H1 (cell line): ENCODE measurements at regions not wholly inside any gene's neighbourhood (a gene's known extent, or its start where the extent isn't known, plus 50 kb on each side); places are given as distances from the start of the nearest gene placed in this dataset.

ENCODE experiments used
- CTCF ChIA-PET: fragments of 300-600 bp; sonication (Branson Sonifier 250); formaldehyde crosslinking; loops from one replicate; lab custom pipeline; 2021; ENCODE audit not compliant: partially characterized antibody; lab: Charles Lee
- POLR2A ChIA-PET: fragments of 300-600 bp; sonication (Branson Sonifier 250); formaldehyde crosslinking; loops from one replicate; lab custom pipeline; 2021; ENCODE audit warnings: inconsistent platforms; ENCODE audit not compliant: partially characterized antibody; lab: Charles Lee
- DNase-seq, 2 experiments: peaks; one replicate each; pipeline versions ENCODE4 v3.0.0 to v3.0.0-alpha.2; 2010 to 2022; ENCODE audit warnings: low spot score in 2 of 2, low read depth in 1 of 2, mixed read lengths in 1 of 2
- FAIRE-seq: peaks from 2 replicates; lab custom pipeline; 2011; peaks lifted over from hg19 to GRCh38; lab: Jason Lieb, UNC
- H2AFZ ChIP-seq: 2 replicates; pipeline ENCODE4 v1.8.1; 2012; ENCODE audit warnings: low read length, inconsistent platforms
- H2AK5ac ChIP-seq: 2 replicates; pipeline ENCODE4 v1.6.1; 2013; ENCODE audit warnings: low read depth, low read length
- H2BK120ac ChIP-seq: replicated peaks from 2 replicates; pipeline ENCODE3; 2013; ENCODE audit warnings: low read depth, low read length, inconsistent platforms
- H2BK12ac ChIP-seq: 2 replicates; pipeline ENCODE4 v1.6.1; 2013; ENCODE audit warnings: low read depth, low read length
- H2BK15ac ChIP-seq: 2 replicates; pipeline ENCODE4 v1.6.1; 2013; ENCODE audit warnings: low read length
- H2BK20ac ChIP-seq: 2 replicates; pipeline ENCODE4 v1.6.1; 2013; ENCODE audit warnings: low read length
- H2BK5ac ChIP-seq: 2 replicates; pipeline ENCODE4 v1.6.1; 2013; ENCODE audit warnings: low read depth, low read length
- H3K14ac ChIP-seq: 2 replicates; pipeline ENCODE4 v1.6.1; 2013; ENCODE audit warnings: inconsistent platforms; ENCODE audit not compliant: insufficient read length
- H3K18ac ChIP-seq: 2 replicates; pipeline ENCODE4 v1.6.1; 2013; ENCODE audit warnings: low read length; ENCODE audit errors: extremely low read depth
- H3K23ac ChIP-seq: 2 replicates; pipeline ENCODE4 v1.6.1; 2013; ENCODE audit warnings: inconsistent platforms; ENCODE audit not compliant: insufficient read length
- H3K23me2 ChIP-seq: 2 replicates; pipeline ENCODE4 v1.6.1; 2013; ENCODE audit warnings: low read depth, low read length
- H3K27ac ChIP-seq: 2 replicates; pipeline ENCODE4 v1.6.1; 2011; ENCODE audit warnings: low read depth, low read length, inconsistent platforms
- H3K27me3 ChIP-seq, 4 experiments: replicated peaks in 1 of 4; 1 replicate in 1 of 4; 2 replicates in 3 of 4; pipeline versions ENCODE4 v1.6.1 to v1.8.1; 2011 to 2013; ENCODE audit warnings: low read length in 3 of 4, mild to moderate bottlenecking in 3 of 4, inconsistent platforms in 2 of 4, mixed read lengths in 2 of 4, moderate library complexity in 1 of 4; ENCODE audit not compliant: control insufficient read depth in 3 of 4, insufficient read depth in 3 of 4; ENCODE audit errors: extremely low read depth in 1 of 4
- H3K36me3 ChIP-seq, 4 experiments: 2 replicates each; pipeline versions ENCODE4 v1.6.1 to v1.8.1; 2011 to 2013; ENCODE audit warnings: mild to moderate bottlenecking in 4 of 4, low read length in 3 of 4, moderate library complexity in 2 of 4, control low read depth in 1 of 4, inconsistent platforms in 1 of 4; ENCODE audit not compliant: insufficient read depth in 4 of 4, control insufficient read depth in 2 of 4
- H3K4ac ChIP-seq: replicated peaks from 2 replicates; pipeline ENCODE3; 2013; ENCODE audit warnings: low read length, low read depth, mixed read lengths, inconsistent platforms; ENCODE audit not compliant: insufficient read length
- H3K4me1 ChIP-seq, 4 experiments: replicated peaks in 1 of 4; 1 replicate in 1 of 4; 2 replicates in 3 of 4; pipeline versions ENCODE4 v1.6.1 to v1.8.1; 2011 to 2013; ENCODE audit warnings: low read length in 3 of 4, inconsistent platforms in 2 of 4, mixed read lengths in 1 of 4; ENCODE audit not compliant: insufficient read depth in 4 of 4, control insufficient read depth in 3 of 4
- H3K4me2 ChIP-seq, 2 experiments: 2 replicates each; pipeline versions ENCODE4 v1.6.1 to v1.8.1; 2011 to 2013; ENCODE audit warnings: low read depth in 2 of 2, low read length in 2 of 2, control low read depth in 1 of 2, inconsistent platforms in 1 of 2, mild to moderate bottlenecking in 1 of 2; ENCODE audit not compliant: insufficient read depth in 1 of 2
- H3K4me3 ChIP-seq, 4 experiments: fragments of 200-600, 300-600 bp in 1 of 4; sonication (generic), shearing (Covaris generic), sonication (Bioruptor Twin) in 1 of 4; 2 replicates each; pipeline versions ENCODE4 v1.5.1 to v1.8.1; 2011 to 2016; ENCODE audit warnings: low read length in 4 of 4, low read depth in 3 of 4, control low read depth in 2 of 4, inconsistent platforms in 2 of 4, mild to moderate bottlenecking in 2 of 4, mixed read lengths in 1 of 4, moderate library complexity in 1 of 4; ENCODE audit not compliant: insufficient read depth in 2 of 4; ENCODE audit errors: extremely low read depth in 1 of 4
- H3K56ac ChIP-seq: replicated peaks from 2 replicates; pipeline ENCODE3; 2013; ENCODE audit warnings: low read depth, mild to moderate bottlenecking, mixed read lengths, low read length, inconsistent platforms; ENCODE audit not compliant: insufficient read length
- H3K79me1 ChIP-seq: 2 replicates; pipeline ENCODE4 v1.6.1; 2013; ENCODE audit warnings: low read depth, low read length, control low read depth
- H3K79me2 ChIP-seq, 2 experiments: 2 replicates each; pipeline versions ENCODE4 v1.6.1 to v1.8.1; 2012 to 2013; ENCODE audit warnings: low read length in 2 of 2, mild to moderate bottlenecking in 2 of 2, inconsistent platforms in 1 of 2; ENCODE audit not compliant: insufficient read depth in 2 of 2, control insufficient read depth in 1 of 2
- H3K9ac ChIP-seq, 4 experiments: replicated peaks in 1 of 4; 1 replicate in 1 of 4; 2 replicates in 3 of 4; pipeline versions ENCODE4 v1.6.1 to v1.8.1; 2011 to 2013; ENCODE audit warnings: low read depth in 3 of 4, low read length in 3 of 4, control low read depth in 2 of 4, mild to moderate bottlenecking in 2 of 4, moderate library complexity in 2 of 4, inconsistent platforms in 1 of 4; ENCODE audit errors: extremely low read depth in 1 of 4
- H3K9me3 ChIP-seq, 2 experiments: 2 replicates each; pipeline versions ENCODE4 v1.6.1 to v1.8.1; 2012 to 2013; ENCODE audit warnings: mild to moderate bottlenecking in 2 of 2, moderate library complexity in 2 of 2, control low read depth in 1 of 2, inconsistent platforms in 1 of 2, low read depth in 1 of 2, low read length in 1 of 2, mixed read lengths in 1 of 2; ENCODE audit not compliant: insufficient read depth in 2 of 2
- H4K20me1 ChIP-seq, 2 experiments: replicated peaks in 1 of 2; 2 replicates each; pipeline versions ENCODE3 to v1.8.1; 2011 to 2013; ENCODE audit warnings: inconsistent platforms in 2 of 2, low read length in 2 of 2, mild to moderate bottlenecking in 1 of 2; ENCODE audit not compliant: insufficient read depth in 2 of 2, control insufficient read depth in 1 of 2
- H4K5ac ChIP-seq: 2 replicates; pipeline ENCODE4 v1.6.1; 2013; ENCODE audit warnings: low read length, low read depth, mixed read lengths, inconsistent platforms; ENCODE audit not compliant: insufficient read length
- H4K8ac ChIP-seq: 2 replicates; pipeline ENCODE4 v1.8.0; 2013; ENCODE audit warnings: mild to moderate bottlenecking, moderate library complexity, low read length, inconsistent platforms; ENCODE audit not compliant: insufficient read depth; ENCODE audit errors: extremely low read depth
- H4K91ac ChIP-seq: replicated peaks from 2 replicates; pipeline ENCODE3; 2013; ENCODE audit warnings: low read length, mixed read lengths, inconsistent platforms; ENCODE audit not compliant: insufficient read length
- KDM5A ChIP-seq: fragments of 200-600 bp; IDR thresholded peaks from 2 replicates; pipeline ENCODE4 v1.7.1; 2012; ENCODE audit warnings: mild to moderate bottlenecking, low read length, inconsistent platforms, mixed read lengths
- NRF1 ChIP-seq: IDR thresholded peaks from 2 replicates; pipeline ENCODE4 v1.6.1; 2011; ENCODE audit warnings: mild to moderate bottlenecking, low read depth, low read length, improper control_type of control experiment
- POU5F1 ChIP-seq: IDR thresholded peaks from 2 replicates; pipeline ENCODE4 v1.6.1; 2011; ENCODE audit warnings: low read depth, mild to moderate bottlenecking, low read length, moderate library complexity
- RBBP5 ChIP-seq: IDR thresholded peaks from 2 replicates; pipeline ENCODE4 v1.7.1; 2012; ENCODE audit warnings: low read depth, mild to moderate bottlenecking, inconsistent platforms, low read length, moderate library complexity, borderline replicate concordance
- SP4 ChIP-seq: IDR thresholded peaks from 2 replicates; pipeline ENCODE4 v1.6.1; 2012; ENCODE audit warnings: low read length, inconsistent platforms
- SUZ12 ChIP-seq: fragments of 200-600 bp; sonication (generic); IDR thresholded peaks from 2 replicates; pipeline ENCODE4 v1.6.1; 2012; ENCODE audit warnings: mild to moderate bottlenecking, inconsistent platforms, low read length, moderate library complexity, mixed read lengths
- TAF7 ChIP-seq: optimal IDR thresholded peaks from 2 replicates; pipeline ENCODE3; 2011; ENCODE audit warnings: low read depth, mild to moderate bottlenecking, inconsistent platforms, low read length, moderate library complexity, borderline replicate concordance
- TCF12 ChIP-seq: IDR thresholded peaks from 2 replicates; pipeline ENCODE4 v1.6.1; 2011; ENCODE audit warnings: low read depth, mild to moderate bottlenecking, low read length
- WGBS, 2 experiments: shearing (Covaris generic) in 1 of 2; methylation state at CpG; one replicate each; pipeline versions ENCODE4 v1.1.6 to v1.1.7; 2013 to 2015; ENCODE audit warnings: low lambda C conversion rate in 2 of 2, mixed read lengths in 2 of 2, inconsistent platforms in 1 of 2, low coverage in 1 of 2, missing lambda C conversion rate in 1 of 2; ENCODE audit not compliant: insufficient replicate concordance in 2 of 2, insufficient coverage in 1 of 2, insufficient read length in 1 of 2; ENCODE audit errors: extremely low coverage in 1 of 2, missing lambda C conversion rate in 1 of 2; 5-methylcytosine and 5-hydroxymethylcytosine counted together

DNA sequence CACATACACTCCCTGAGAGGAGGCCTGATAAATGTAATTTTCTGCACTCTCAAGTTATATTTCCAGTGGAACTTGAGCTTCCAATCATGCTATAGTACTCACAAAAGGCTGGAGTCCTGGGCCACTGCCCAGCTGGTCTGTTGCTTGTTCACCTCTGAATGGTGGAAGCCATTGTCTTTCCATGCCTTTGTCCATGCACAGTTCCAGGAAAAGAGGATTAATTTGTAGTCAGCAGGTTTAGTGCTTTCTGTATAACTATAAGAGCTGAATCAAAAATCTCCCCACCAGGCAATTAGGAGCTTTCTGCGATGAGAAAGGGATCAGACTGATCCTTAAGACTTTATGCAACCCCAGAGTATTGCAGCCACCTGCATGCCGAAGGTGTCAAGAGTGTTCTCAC, 195.4 kb upstream of the PGRMC2 start:
- Histone ChIP-seq H3K56ac (no peak overlapping the region), H3K27me3 (no peaks in the 10 kb centered on the region), H2BK20ac (no peak overlapping the region), H3K36me3 (no peaks in the 10 kb centered on the region), H2AK5ac (no peak overlapping the region), H3K23me2 (no peaks in the 10 kb centered on the region), H3K14ac (no peak overlapping the region), H3K9ac (no peak overlapping the region), H4K20me1 (no peaks in the 10 kb centered on the region), H3K4me2 (no peak overlapping the region), H2BK120ac (no peak overlapping the region), H3K27ac (no peak overlapping the region), H2BK15ac (no peak overlapping the region), H2BK12ac (no peak overlapping the region), H2AFZ (no peak overlapping the region), H4K5ac (no peak overlapping the region), H3K9me3 (no peaks in the 10 kb centered on the region), H3K79me1 (no peaks in the 10 kb centered on the region), H3K4me3 (no peak overlapping the region), H3K18ac (no peak overlapping the region), H4K91ac (no peak overlapping the region), H2BK5ac (no peak overlapping the region), H3K23ac (no peak overlapping the region), H4K8ac (no peak overlapping the region), H3K4ac (no peak overlapping the region)
- CTCF ChIA-PET, result interaction anchor here (0.8 to 1.3 kb wide), 2 partner anchors 20 to 55 kb away, joined by 3 to 5 read pairs; no protein-coding TSS in a partner anchor
- FAIRE-seq, result no peak
- POLR2A ChIA-PET, result interaction anchor here (1.4 kb wide), 1 partner anchor 10 kb away, joined by 3 read pairs; no protein-coding TSS in a partner anchor
- no peak for DNase-seq
- WGBS, 2 experiments, result 90% methylated on average over 2 of the region's 2 CpGs; no CpG with 5 or more reads in 1 of the 2 experiments
- TF ChIP-seq TCF12 (no peak), NRF1 (no peak), TAF7 (no peak), SP4 (no peak), RBBP5 (no peak), SUZ12 (no peak), POU5F1 (no peak), KDM5A (no peak)
- TF ChIP-seq, all 59 proteins: peak for 0
- no peaks in the 10 kb centered on the region for H3K4me1 ChIP-seq
- no peaks in the 10 kb centered on the region for H3K79me2 ChIP-seq
